GM12891 (cell line): ENCODE measurements at regions not wholly inside any gene's neighbourhood (a gene's known extent, or its start where the extent isn't known, plus 50 kb on each side); places are given as distances from the start of the nearest gene placed in this dataset.
"Not testable (repeated sequence)": the region's sequence is repeated elsewhere in the genome, so short reads cannot be mapped to it uniquely, and the experiment has no call there.

Experiments
- DNase-seq: peaks from one replicate; pipeline ENCODE4 v3.0.0; 2011; ENCODE audit warnings: low spot score; ENCODE audit not compliant: insufficient read length
- FAIRE-seq: peaks from 2 replicates; lab custom pipeline; 2011; peaks lifted over from hg19 to GRCh38; lab: Jason Lieb, UNC
- PAX5 ChIP-seq: IDR thresholded peaks from 2 replicates; pipeline ENCODE4 v1.6.1; 2011; ENCODE audit warnings: low read length, moderate library complexity, mild to moderate bottlenecking; ENCODE audit not compliant: insufficient read depth, severe bottlenecking
- POLR2A ChIP-seq: IDR thresholded peaks from 2 replicates; pipeline ENCODE4 v1.6.1; 2011; ENCODE audit warnings: low read depth, low read length, control low read depth
- POLR2AphosphoS5 ChIP-seq: IDR thresholded peaks from 2 replicates; pipeline ENCODE4 v1.6.1; 2011; ENCODE audit warnings: low read depth, low read length, control low read depth
- POU2F2 ChIP-seq: IDR thresholded peaks from 2 replicates; pipeline ENCODE4 v1.6.1; 2011; ENCODE audit warnings: low read depth, mild to moderate bottlenecking, control low read depth, low read length, moderate library complexity
- SPI1 ChIP-seq: IDR thresholded peaks from 2 replicates; pipeline ENCODE4 v1.6.1; 2011; ENCODE audit warnings: low read depth, low read length, control low read depth
- TAF1 ChIP-seq: IDR thresholded peaks from 2 replicates; pipeline ENCODE4 v1.6.1; 2011; ENCODE audit warnings: low read depth, low read length, control low read depth

GRCh38 chr16:87048038-87048729 is 269.0 kb downstream of the C16orf95 start:
- TF ChIP-seq POLR2A (no peak), TAF1 (no peak), SPI1 (no peak), POU2F2 (no peak), POLR2AphosphoS5 (no peak), PAX5 (no peak)
- FAIRE-seq (no peak), DNase-seq (no peak)

GRCh38 chr16:87048730-87049115 is 268.5 kb downstream of the C16orf95 start:
- TF ChIP-seq SPI1 (no peak), TAF1 (no peak), POLR2A (no peak), POLR2AphosphoS5 (no peak), POU2F2 (no peak), PAX5 (no peak)
- no peak for FAIRE-seq
- DNase-seq = no peak

- not testable (repeated sequence) for DNase-seq, FAIRE-seq
Observed at GRCh38 chr16:87049216-87049615, 268.0 kb downstream of the C16orf95 start.

- TF ChIP-seq SPI1 = no peak
- no peak for TF ChIP-seq POU2F2
- TF ChIP-seq POLR2A = no peak
- no peak for TF ChIP-seq TAF1
- no peak for TF ChIP-seq POLR2AphosphoS5
- TF ChIP-seq PAX5 = no peak
- no peak for DNase-seq
- FAIRE-seq = no peak
Observed at GRCh38 chr16:87050142-87050541, 267.1 kb downstream of the C16orf95 start.

- DNase-seq = no peak
- no peak for FAIRE-seq
- TF ChIP-seq POLR2A = no peak
- no peak for TF ChIP-seq POLR2AphosphoS5
- TF ChIP-seq POU2F2 = no peak
- no peak for TF ChIP-seq TAF1
- TF ChIP-seq PAX5 = no peak
- no peak for TF ChIP-seq SPI1
Observed at GRCh38 chr16:87051526-87052320, 265.5 kb downstream of the C16orf95 start.

GRCh38 chr16:87052506-87052905 is 264.7 kb downstream of the C16orf95 start:
- FAIRE-seq (no peak), DNase-seq (no peak)
- TF ChIP-seq PAX5 = no peak
- no peak for TF ChIP-seq POLR2A
- no peak for TF ChIP-seq SPI1
- no peak for TF ChIP-seq POU2F2
- no peak for TF ChIP-seq POLR2AphosphoS5
- TF ChIP-seq TAF1 = no peak

- TF ChIP-seq PAX5 (no peak), POLR2AphosphoS5 (no peak), SPI1 (no peak), POU2F2 (no peak), TAF1 (no peak), POLR2A (no peak)
- DNase-seq = no peak
- no peak for FAIRE-seq
Observed at GRCh38 chr16:87053016-87053982, 263.9 kb downstream of the C16orf95 start.

- DNase-seq (no peak), FAIRE-seq (no peak)
- TF ChIP-seq SPI1 = no peak
- no peak for TF ChIP-seq POLR2A
- no peak for TF ChIP-seq TAF1
- no peak for TF ChIP-seq POU2F2
- no peak for TF ChIP-seq POLR2AphosphoS5
- no peak for TF ChIP-seq PAX5
Observed at GRCh38 chr16:87054154-87054553, 263.0 kb downstream of the C16orf95 start.

GRCh38 chr16:87054856-87055255 is 262.3 kb downstream of the C16orf95 start:
- FAIRE-seq = no peak
- TF ChIP-seq POLR2A = no peak
- no peak for TF ChIP-seq PAX5
- TF ChIP-seq SPI1 = no peak
- TF ChIP-seq POU2F2 = no peak
- no peak for TF ChIP-seq POLR2AphosphoS5
- TF ChIP-seq TAF1 = no peak
- DNase-seq = no peak
